ENCODE measurements at regions not wholly inside any gene's neighbourhood (a gene's known extent, or its start where the extent isn't known, plus 50 kb on each side); places are given as distances from the start of the nearest gene placed in this dataset.

DNA sequence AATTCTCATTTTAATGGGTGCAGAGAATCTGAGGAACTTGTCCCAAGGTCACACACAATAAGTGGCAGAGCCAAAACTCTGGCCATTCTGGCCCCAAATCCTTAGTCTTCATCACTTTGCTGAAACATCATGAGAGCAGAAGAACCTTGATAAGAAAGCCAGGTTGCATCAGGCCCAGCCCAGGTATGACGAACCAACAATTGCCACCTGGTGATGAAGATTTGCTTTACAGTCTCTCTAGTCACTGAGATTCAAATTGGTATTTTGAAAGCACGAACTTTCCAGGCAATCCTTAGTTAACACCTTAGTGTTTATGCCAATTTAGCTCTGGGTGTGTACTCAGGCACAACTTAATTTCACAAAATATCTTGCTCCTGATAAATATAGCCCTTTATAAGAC lies 502.7 kb upstream of the HTR2A start:
- no peak for TF ChIP-seq GATA2 (IDR thresholded peaks at IDR 0.05; ENCODE audit: low read depth, low read length)
- TF ChIP-seq GATA3 (IDR thresholded peaks at IDR 0.05; ENCODE audit: low read depth, low read length), result no peak
